ENCODE measurements at regions not wholly inside any gene's neighbourhood (a gene's known extent, or its start where the extent isn't known, plus 50 kb on each side); places are given as distances from the start of the nearest gene placed in this dataset.
"Not testable (repeated sequence)": the region's sequence is repeated elsewhere in the genome, so short reads cannot be mapped to it uniquely, and the experiment has no call there.

- H4K91ac ChIP-seq (ENCODE audit: insufficient read depth, low read depth, low read length); H3K9ac ChIP-seq (ENCODE audit: low read depth, low read length); ATAC-seq (ENCODE audit: low read depth); H3K14ac ChIP-seq (replicated peaks; ENCODE audit: low read depth, low read length); H2BK120ac ChIP-seq (ENCODE audit: low read depth, low read length); H3K36me3 ChIP-seq (ENCODE audit: control insufficient read depth, insufficient read depth, low read length); H3K18ac ChIP-seq (ENCODE audit: low read depth, low read length); H2AFZ ChIP-seq (replicated peaks; ENCODE audit: low read length, poor library complexity); H3K27ac ChIP-seq (ENCODE audit: insufficient read depth, low read length); H3K23ac ChIP-seq (ENCODE audit: low read depth, low read length); H2BK20ac ChIP-seq (ENCODE audit: low read depth, low read length); H2AK5ac ChIP-seq (ENCODE audit: low read depth, low read length); H3K4ac ChIP-seq (ENCODE audit: low read depth, low read length); H4K5ac ChIP-seq (ENCODE audit: low read depth, low read length); intact Hi-C loops (cut with micrococcal nuclease); CTCF ChIA-PET; H4K20me1 ChIP-seq (ENCODE audit: insufficient read depth, low read length); H3K4me2 ChIP-seq (ENCODE audit: low read depth, low read length); H3K9me1 ChIP-seq (ENCODE audit: insufficient read depth, low read length); DNase-seq; H3K56ac ChIP-seq (ENCODE audit: extremely low read depth, insufficient read depth, low read length); BruUV-seq (replicated peaks); H2BK5ac ChIP-seq (ENCODE audit: low read depth, low read length, poor library complexity, severe bottlenecking); H3K4me1 ChIP-seq (ENCODE audit: control insufficient read depth, insufficient read depth, low read length); H2BK15ac ChIP-seq (ENCODE audit: low read depth, low read length); dilution Hi-C loops (cut with HindIII; ENCODE audit: low sequenced_read_pairs, unreplicated experiment); H3K79me1 ChIP-seq (ENCODE audit: low read depth in 1 of 2, low read length in 2 of 2); H2AK9ac ChIP-seq (replicated peaks; ENCODE audit: low read depth, low read length, poor library complexity); H4K8ac ChIP-seq (ENCODE audit: low read depth in 2 of 2, low read length in 2 of 2); in situ Hi-C loops (cut with MboI; ENCODE audit: low sequenced_read_pairs); H3K4me3 ChIP-seq (ENCODE audit: insufficient read depth, low read depth, low read length); POLR2A ChIA-PET (ENCODE audit: unreplicated experiment); H3K9me3 ChIP-seq (ENCODE audit: control insufficient read depth, insufficient read depth, low read length): not testable (repeated sequence)
- no CpG with 5 or more reads among the region's 4 CpGs for WGBS, 2 experiments (ENCODE audit: extremely low coverage in 2 of 2, insufficient read length in 1 of 2)
- peaks cover 12% of the 10 kb centered on the region for H3K27me3 ChIP-seq (ENCODE audit: control insufficient read depth, insufficient read depth, low read length)
Measured at GRCh38 chr13:50294425-50294824, 279.2 kb downstream of the KCNRG start.
